ENCODE measurements at regions not wholly inside any gene's neighbourhood (a gene's known extent, or its start where the extent isn't known, plus 50 kb on each side); places are given as distances from the start of the nearest gene placed in this dataset.
"Not testable (repeated sequence)": the region's sequence is repeated elsewhere in the genome, so short reads cannot be mapped to it uniquely, and the experiment has no call there.

DNA sequence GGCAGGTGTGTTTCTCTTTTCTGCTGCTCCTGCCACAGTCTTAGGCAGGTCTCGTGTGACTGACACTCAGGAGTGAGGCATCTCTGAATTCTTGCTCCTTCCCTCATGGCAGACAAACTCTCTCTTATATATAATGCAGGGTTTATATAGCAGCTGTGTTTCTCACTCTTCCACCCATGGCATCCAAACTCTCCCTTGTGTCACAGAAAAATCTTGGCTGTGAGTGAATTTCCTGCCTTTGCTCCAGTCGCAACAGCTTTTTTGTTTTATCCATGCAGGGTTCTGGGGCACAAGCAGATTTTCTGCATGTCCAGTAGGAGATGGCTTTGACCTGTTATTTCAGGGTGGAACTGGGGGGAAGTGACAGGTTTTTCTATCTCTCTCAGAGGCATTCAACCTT lies 1275.5 kb downstream of the ADGRL3 start:
- DNase-seq (ENCODE audit: extremely low read depth in 1 of 2, low read depth in 1 of 2), result no peak

DNA sequence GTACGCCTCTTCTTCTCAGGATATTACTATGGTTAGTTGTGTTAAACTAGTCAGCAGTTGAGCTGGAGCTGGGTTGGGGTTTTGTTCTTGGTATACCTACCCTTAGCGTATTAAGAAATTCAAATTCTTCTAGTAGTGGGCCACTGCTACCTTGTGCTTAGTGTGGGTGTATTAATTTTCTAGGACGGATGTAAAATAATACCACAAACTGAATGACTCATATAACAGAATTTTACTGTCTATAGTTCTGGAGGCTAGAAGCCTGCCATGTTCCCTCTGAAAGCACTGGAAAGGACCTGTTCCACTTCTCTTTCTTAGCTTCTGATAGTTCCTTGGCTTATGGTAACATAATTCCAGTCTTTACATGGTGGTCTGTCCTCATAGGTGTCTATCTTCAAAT lies 1274.7 kb downstream of the ADGRL3 start:
- DNase-seq (ENCODE audit: extremely low read depth in 1 of 2, low read depth in 1 of 2), result no peak

DNA sequence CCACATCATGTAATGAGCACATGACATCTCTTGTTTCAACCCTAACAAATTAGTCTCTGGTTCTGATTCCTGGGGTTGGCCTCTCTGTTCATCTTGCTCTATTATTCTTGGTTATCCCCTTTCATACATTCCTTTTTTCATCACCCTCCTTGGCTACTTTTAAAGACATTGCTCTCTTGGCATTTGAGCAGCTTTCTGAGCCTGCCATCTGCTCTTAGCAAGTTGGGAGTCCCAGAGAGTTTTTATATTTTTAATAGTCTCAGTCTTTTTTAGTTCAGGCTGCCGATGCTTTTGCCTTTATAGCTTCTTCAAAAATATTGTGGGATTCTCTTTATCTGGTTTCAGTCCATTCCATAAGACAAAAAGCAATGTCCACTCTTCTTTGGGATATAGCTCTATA lies 1270.9 kb downstream of the ADGRL3 start:
- DNase-seq (ENCODE audit: extremely low read depth in 1 of 2, low read depth in 1 of 2), result no peak

DNA sequence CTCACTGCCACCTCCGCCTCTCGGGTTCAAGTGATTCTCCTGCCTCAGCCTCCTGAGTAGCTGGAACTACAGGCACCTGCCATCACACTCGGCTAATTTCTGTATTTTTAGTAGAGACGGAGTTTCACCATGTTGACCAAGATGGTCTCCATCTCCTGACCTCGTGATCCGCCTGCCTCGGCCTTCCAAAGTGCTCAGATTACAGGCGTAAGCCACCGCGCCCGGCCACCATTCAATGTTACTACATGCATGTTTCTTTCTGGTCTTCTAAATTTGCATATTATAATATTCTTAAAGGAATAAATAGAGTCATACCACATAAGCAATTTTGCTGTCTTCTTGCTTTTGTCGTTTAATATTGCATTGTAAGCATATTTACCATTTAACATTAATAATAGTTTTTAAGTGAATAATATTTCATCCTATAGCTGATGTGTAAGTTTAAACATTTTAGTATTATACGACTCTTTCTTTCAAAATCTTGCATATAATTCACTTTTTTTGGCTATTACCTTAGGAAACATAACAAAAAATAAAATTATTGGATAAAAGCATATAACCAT lies 1270.4 kb downstream of the ADGRL3 start:
- no peak for DNase-seq (ENCODE audit: extremely low read depth in 1 of 2, low read depth in 1 of 2)

DNA sequence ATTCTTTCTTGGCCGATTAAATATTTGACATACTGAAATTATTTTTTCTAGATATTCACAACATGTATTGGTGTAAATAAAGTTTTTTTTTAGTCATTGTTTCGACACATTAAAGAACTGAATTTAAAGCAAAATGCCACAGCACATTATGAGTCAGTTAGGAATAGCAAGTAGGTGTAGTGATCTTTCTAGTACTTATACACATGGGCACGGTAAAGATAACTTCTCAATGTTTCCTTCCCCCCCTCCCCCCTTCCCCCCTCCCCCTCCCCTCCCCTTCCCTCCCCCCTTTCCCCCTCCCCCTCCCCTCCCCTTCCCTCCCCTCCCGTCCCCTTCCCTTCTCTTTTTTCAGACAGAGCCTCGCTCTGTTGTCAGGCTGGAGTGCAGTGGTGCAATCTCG lies 1269.9 kb downstream of the ADGRL3 start:
- DNase-seq (ENCODE audit: extremely low read depth in 1 of 2, low read depth in 1 of 2), result no peak

DNA sequence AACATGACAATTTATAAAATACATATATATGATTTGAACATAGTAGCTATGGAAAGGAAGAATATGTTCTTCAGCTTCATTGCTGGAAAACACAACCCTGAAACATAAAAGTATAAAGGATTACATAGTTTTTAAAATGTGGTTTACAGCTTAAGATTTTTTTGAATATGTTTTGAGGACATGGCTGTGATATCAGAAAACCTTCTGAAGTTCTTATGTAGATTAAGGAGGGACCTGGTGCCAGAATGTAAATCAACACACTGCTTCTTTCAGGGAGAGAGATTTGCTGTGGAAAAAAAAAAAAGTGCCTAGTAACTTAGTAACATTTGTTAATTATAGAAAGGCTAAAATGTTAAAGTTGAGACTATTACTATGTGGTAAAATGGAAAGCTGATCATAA lies 1261.8 kb downstream of the ADGRL3 start:
- DNase-seq (ENCODE audit: extremely low read depth in 1 of 2, low read depth in 1 of 2), result no peak

DNA sequence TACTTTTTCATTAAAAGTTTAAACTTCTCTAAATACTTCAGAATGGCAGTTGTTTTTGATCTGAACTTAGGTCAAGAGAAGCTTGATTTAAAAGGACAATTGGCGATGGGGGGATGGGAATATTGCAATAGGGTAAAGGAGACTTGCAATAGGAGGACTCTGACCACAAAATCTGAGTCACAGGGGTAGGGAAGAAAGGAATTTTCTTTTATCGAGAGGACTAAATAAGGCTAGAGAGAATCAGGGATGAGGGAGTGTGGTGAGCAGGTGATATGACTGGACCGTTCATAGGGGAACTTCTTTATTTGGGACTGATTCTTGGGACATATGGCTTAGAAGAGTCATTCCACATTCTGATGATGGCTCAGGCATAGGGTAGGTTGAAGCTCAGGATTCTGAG lies 1260.2 kb downstream of the ADGRL3 start:
- DNase-seq (ENCODE audit: extremely low read depth in 1 of 2, low read depth in 1 of 2), result no peak

DNA sequence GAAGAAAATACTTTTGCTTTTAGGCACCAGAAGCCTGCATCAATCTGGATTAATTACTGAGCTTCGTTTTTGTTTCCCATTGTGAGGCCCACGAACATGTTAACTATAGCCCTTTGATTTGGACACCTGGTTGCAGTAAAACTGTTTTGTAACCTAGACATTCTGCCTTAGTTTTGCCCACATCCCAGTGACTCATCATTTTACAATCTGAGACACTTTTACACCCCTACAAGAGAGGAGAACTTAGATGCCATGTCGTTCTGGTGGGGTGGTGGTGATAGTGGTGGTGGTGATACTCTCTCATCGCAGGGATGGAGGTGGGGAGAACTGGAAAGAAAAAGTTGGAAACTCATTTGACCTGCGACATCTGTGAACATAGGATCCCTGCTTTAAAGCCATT lies 1257.2 kb downstream of the ADGRL3 start:
- no peak for DNase-seq (ENCODE audit: extremely low read depth in 1 of 2, low read depth in 1 of 2)

DNA sequence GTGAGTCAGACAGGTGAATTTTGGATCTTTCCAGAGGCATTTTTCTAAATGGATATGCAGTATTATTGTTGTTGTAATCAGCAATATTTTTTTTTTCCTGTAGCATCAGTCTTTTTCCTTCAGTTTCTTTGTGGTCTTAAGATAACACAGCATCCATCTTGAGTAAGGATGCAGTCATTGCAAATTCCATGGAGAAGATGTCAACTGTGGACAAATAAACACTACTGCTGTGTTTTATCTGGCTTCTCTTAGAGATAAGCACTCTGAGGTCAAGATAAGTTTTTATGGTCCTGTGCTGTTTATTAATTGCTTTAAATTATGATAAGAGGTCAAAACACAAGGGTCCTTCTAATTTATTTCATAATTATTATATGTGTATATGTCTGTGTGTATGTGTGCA lies 1255.7 kb downstream of the ADGRL3 start:
- DNase-seq (ENCODE audit: extremely low read depth in 1 of 2, low read depth in 1 of 2), result no peak

DNA sequence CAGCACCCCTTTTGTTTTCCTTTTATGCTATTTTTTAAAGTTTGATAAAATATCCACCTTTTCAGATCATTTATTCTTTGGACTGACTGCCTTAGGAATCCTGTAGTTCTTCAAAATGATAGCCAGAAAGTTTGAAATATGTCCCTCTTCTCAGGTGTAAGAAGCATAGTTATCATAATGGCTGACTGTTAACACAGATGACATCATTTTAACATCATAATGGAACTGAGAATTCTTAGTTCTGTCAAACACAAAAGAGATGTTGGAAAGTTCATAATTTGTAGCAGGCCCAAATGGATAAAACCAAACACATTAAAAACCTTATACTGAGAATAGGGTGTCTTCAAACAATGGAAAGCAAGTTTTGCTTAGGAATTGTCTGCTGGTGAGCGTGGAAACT lies 1254.4 kb downstream of the ADGRL3 start:
- DNase-seq (ENCODE audit: extremely low read depth in 1 of 2, low read depth in 1 of 2), result no peak

DNA sequence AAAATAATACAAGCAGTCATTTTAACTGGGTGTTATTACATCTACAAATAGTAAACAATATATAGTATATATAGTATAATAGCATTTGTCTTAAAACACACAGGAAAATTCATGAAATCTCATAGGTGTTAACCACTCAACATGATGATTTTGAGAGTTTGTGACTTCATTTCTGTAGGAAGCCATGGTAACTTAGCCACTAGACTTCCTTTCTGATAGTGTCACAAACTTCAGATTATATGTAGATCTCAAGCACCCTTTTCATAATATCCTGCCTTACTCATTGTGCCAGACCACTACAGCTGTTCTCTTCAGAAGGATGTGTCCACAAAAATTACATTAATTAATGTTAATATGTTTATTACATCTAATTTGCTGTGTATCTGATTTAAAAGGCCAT lies 1250.6 kb downstream of the ADGRL3 start:
- DNase-seq (ENCODE audit: extremely low read depth in 1 of 2, low read depth in 1 of 2), result no peak

DNA sequence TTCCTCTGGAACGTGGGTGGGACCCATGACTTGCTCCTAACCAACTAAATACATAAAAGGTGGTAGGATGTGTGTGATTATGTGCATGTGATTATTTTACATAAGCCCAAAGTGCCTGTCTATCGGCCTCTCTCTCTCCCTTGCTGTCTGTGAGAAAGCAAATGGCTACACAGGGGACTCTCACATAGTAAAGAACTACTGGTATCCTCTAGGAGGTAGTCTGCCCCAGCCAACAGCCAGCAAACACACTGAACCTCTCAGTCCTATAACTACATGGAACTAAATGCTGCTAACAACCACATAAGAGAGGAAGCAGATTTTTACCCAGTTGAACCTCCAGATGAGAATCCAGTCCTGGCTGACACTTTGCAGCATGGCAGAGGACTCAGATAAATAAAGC lies 1249.4 kb downstream of the ADGRL3 start:
- no peak for DNase-seq (ENCODE audit: extremely low read depth in 1 of 2, low read depth in 1 of 2)

DNA sequence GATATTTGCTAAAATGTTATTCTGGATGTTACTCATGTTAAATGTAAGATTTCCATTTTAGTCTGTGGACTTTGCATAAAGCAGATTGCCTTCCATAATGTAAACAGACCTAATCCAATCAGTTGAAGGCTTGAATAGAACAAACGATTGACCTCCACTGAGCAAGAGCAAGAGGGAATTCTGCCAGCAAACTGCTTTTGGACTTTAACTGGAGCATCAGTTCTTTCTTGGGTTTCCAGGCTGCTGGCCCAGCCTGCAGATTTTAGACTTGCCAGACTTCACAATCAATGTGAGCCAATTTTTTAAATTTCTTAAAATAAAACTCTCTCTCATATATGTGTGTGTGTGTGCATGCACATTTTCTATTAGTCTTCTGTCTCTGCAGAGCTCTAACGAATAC lies 1248.8 kb downstream of the ADGRL3 start:
- no peak for DNase-seq (ENCODE audit: extremely low read depth in 1 of 2, low read depth in 1 of 2)

DNA sequence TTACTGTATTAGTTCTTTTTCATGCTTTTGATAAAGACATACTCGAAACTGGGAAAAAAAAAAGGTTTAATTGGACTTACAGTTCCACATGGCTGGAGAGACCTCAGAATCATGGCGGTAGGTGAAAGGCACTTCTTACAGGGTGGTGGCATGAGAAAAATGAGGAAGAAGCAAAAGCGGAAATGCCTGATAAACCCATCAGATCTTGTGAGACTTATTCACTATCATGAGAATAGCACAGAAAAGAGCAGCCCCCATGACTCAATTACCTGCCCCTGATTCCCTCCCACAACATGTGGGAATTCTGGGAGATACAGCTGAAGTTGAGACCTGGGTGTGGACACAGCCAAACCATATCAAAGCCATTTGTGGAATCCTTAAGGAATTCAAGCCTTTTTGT lies 1238.9 kb downstream of the ADGRL3 start:
- DNase-seq (ENCODE audit: extremely low read depth in 1 of 2, low read depth in 1 of 2), result no peak

DNA sequence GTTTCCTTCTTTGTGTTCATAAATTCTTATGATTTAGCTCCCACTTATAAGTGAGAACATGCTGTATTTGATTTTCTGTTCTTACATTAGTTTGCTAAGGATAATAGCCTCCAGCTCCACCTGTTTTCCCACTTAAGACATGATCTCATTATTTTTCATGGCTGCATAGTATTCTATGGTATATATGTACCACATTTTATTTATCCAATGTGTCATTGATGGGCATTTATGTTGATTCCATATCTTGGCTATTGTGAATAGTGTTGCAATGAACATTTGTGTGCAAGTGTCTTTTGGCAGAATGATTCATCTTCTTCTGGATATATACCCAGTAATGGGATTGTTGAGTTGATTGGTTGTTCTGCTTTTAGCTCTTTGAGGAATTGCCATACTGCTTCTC lies 1234.8 kb downstream of the ADGRL3 start:
- DNase-seq (ENCODE audit: extremely low read depth in 1 of 2, low read depth in 1 of 2), result no peak

DNA sequence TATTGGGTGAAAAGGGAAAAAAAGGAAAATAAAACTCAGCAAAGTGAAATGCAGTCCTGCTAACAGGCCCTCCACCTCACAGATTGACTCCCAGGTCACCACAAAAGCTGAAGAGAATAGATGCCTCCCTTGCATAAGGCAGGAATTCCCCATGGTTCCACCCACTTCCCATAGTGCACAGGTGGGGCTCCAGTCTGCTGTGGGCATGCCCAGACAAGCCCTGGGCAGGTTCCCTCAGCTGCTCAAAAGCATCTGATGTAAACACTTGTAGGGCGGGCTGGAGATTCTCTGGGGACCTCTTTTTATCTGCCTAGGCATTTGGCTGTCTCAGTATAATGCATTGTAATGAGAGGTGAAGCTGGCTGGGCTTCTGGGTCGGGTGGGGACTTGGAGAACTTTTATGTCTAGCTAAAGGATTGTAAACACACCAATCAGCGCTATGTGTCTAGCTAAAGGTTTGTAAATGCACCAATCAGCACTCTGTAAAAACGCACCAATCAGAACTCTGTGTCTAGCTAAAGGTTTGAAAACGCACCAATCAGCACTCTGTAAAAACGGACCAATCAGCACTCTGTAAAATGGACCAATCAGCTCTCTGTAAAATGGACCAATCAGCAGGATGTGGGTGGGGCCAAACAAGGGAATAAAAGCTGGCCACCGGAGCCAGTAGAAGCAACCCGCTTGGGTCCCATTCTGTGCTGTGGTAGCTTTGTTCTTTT lies 1231.5 kb downstream of the ADGRL3 start:
- DNase-seq (ENCODE audit: extremely low read depth in 1 of 2, low read depth in 1 of 2), result not testable (repeated sequence)

DNA sequence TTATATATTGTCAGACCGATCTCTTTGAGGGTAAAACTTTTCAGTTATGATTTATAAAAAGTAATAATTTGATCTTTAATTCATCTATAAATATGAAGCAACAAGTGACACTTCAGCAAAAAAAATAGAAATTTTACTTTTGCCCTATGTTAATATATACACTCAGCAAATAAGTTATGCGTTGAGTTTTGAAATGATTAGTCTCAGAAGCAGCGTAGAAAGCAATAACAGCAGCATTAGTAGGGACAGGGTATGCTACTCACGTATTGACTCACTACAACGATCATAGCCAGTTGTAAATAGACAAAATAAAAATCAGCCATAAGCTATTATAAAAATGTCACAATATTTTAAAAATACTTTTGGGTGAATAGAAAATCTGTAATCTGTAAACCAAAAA lies 1229.2 kb downstream of the ADGRL3 start:
- DNase-seq (ENCODE audit: extremely low read depth in 1 of 2, low read depth in 1 of 2), result no peak

DNA sequence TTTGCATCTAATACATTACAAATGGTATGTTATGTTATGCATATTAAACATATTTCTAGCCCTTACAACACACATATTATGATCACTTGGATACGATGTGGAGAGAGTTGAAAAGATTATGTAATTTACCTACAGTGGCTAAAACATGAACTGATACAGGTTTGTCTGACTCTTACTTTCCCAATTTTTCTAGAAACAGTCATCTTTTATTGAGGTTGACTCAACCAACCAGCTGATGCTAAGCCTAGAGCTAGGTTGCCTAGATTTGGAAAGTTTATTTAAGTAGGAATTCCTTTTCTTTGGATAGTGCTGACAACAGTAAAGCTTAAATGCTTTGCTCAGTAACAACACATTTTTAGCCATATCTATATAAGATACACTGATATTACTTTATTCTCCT lies 1215.1 kb downstream of the ADGRL3 start:
- no peak for DNase-seq (ENCODE audit: extremely low read depth in 1 of 2, low read depth in 1 of 2)

DNA sequence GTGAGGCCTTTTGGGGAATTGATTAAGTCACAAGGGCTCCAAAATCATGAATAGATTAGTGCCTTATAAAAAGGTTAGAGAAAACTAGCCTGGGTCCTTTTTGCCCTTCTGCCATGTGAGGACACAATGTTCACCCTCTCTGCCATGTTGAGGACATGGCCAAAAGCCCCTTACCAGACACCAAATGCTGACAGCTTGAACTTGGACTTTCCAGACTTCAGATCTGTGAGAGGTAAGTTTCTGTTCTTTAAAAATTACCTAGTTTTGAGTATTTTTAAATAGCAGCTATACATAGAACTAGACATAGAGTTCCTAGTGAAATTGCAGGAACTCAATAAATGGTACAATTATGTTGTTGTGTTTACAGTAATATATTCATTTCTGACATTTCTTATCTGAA lies 1214.4 kb downstream of the ADGRL3 start:
- no peak for DNase-seq (ENCODE audit: extremely low read depth in 1 of 2, low read depth in 1 of 2)

DNA sequence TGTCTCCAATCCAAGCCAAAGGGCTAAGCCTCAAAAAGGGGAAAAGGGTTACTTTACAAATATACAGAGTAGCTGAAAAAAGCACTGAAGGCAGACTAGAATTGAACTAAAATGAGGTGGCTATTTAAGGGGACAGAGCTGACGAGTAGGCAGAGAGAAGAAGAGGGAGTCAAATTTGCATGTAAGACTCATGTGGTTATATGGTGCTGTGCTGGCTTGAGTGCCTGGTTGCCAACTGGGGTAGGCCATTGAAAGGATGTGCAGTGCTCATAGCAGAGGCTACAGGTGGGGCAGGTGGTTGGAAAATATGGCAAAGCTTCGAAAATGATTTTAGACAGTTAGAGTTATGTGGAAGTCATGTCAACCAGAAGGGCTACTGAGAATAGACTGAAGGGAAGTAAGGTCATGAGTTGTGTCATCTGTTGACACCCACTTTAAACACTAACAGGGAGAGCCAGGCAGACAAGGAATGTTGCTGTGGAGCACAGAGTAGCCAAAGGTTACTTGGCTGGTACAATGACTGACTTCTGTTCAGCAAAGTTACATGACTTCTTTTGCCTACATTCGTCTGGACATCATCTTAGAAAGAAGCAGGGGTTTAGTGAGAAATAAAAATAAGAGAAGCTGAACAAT lies 1210.4 kb downstream of the ADGRL3 start:
- DNase-seq (ENCODE audit: extremely low read depth in 1 of 2, low read depth in 1 of 2), result no peak

DNA sequence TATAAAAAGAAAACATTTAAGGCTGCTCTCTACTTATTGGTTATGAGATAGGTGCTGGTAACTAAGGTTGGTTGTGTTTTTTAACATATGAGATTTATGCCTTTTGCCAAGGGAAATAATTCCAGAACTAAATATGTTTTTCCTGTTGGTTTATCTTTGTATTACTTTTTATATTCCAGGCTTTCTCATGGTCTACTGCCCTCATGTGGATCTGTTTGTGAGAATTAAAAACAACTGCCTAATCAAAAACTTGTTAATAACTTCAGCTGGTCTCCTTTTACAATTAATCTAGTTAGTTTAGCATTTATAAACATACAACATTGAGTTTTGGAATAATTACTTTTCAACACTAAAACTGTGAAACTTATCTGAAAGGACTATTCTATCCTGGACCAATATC lies 1208.3 kb downstream of the ADGRL3 start:
- DNase-seq (ENCODE audit: extremely low read depth in 1 of 2, low read depth in 1 of 2), result no peak

DNA sequence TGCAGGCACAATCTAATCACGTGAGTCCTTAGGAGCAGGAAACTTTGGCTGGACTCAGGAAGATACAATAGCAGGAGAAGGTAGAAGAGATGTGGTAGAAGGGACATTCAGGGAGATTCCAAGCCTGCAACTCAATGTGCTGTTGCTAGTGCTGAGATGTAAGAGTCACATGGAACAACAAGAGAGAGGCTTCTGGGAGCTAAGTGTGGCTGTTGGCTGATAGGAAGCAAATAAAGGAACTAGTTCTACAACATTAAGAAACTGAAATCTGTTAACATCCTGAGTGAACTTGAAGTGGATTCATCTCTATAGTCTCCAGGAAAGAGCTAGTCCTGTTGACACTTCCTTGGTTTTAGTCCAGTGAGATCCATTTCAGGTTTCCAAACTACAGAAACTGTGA lies 1207.4 kb downstream of the ADGRL3 start:
- DNase-seq (ENCODE audit: extremely low read depth in 1 of 2, low read depth in 1 of 2), result no peak

Measured in stimulated activated CD8-positive, alpha-beta memory T cell treated with anti-CD3 and anti-CD28 coated beads, Interleukin-7, amount 100 ng/mL, for 48 hours (primary cell).